ENCODE measurements at regions not wholly inside any gene's neighbourhood (a gene's known extent, or its start where the extent isn't known, plus 50 kb on each side); places are given as distances from the start of the nearest gene placed in this dataset.
"Not testable (repeated sequence)": the region's sequence is repeated elsewhere in the genome, so short reads cannot be mapped to it uniquely, and the experiment has no call there.

GRCh38 chr16:65356721-65357120 is 234.9 kb upstream of the CDH11 start:
- not testable (repeated sequence) for TF ChIP-seq POLR2AphosphoS5 (IDR thresholded peaks at IDR 0.05; ENCODE audit: borderline replicate concordance, low read depth, low read length); EZH2 (IDR thresholded peaks at IDR 0.05); FOXP2 (optimal IDR thresholded peaks at IDR 0.05; ENCODE audit: control extremely low read depth, extremely low read length, insufficient read depth)
